GM23338 (cell line): ENCODE measurements at regions not wholly inside any gene's neighbourhood (a gene's known extent, or its start where the extent isn't known, plus 50 kb on each side); places are given as distances from the start of the nearest gene placed in this dataset.

Experiments
- CREB1 ChIP-seq: fragments of 250-450 bp; sonication (Bioruptor Pico); IDR thresholded peaks from 2 replicates; pipeline ENCODE4 v1.5.0; 2020; ENCODE audit warnings: low read depth, mild to moderate bottlenecking, moderate library complexity
- EZH2 ChIP-seq: fragments of 200-600 bp; sonication (generic); IDR thresholded peaks from one replicate; pipeline ENCODE4 v1.8.0; 2017; ENCODE audit warnings: antibody characterized with exemption, mild to moderate bottlenecking, low read depth; ENCODE audit not compliant: unreplicated experiment
- EZH2phosphoT487 ChIP-seq: fragments of 200-600 bp; sonication (generic); IDR thresholded peaks from one replicate; pipeline ENCODE4 v1.8.1; 2018; ENCODE audit warnings: antibody characterized with exemption; ENCODE audit not compliant: unreplicated experiment
- JUNB ChIP-seq: IDR thresholded peaks from one replicate; pipeline ENCODE4 v1.6.1; 2016; ENCODE audit warnings: antibody characterized with exemption; ENCODE audit not compliant: unreplicated experiment
- NANOG ChIP-seq: IDR thresholded peaks from 2 replicates; pipeline ENCODE4 v1.6.1; 2016; ENCODE audit warnings: antibody characterized with exemption, borderline replicate concordance
- POLR2AphosphoS5 ChIP-seq: IDR thresholded peaks from 2 replicates; pipeline ENCODE4 v1.6.1; 2016; ENCODE audit warnings: antibody characterized with exemption, low read depth
- STAT1 ChIP-seq: IDR thresholded peaks from one replicate; pipeline ENCODE4 v1.6.1; 2016; ENCODE audit warnings: antibody characterized with exemption; ENCODE audit not compliant: unreplicated experiment
- ZNF114 ChIP-seq: fragments of 250-450 bp; sonication (Bioruptor Pico); IDR thresholded peaks from 2 replicates; pipeline ENCODE4 v1.5.0; 2020; ENCODE audit warnings: mild to moderate bottlenecking, moderate library complexity
- ZNF462 ChIP-seq: fragments of 250-450 bp; sonication (Bioruptor Pico); IDR thresholded peaks from 2 replicates; pipeline ENCODE4 v1.5.0; 2020; ENCODE audit warnings: mild to moderate bottlenecking, moderate library complexity
- TF ChIP-seq, protein P1 (sequence below): IDR thresholded peaks from one replicate; pipeline ENCODE4 v1.6.1; 2018; ENCODE audit warnings: antibody characterized with exemption; ENCODE audit not compliant: unreplicated experiment
- TF ChIP-seq, protein P2 (sequence below), 2 experiments: fragments of 200-600 bp in 1 of 2; sonication (generic) in 1 of 2; conservative IDR thresholded peaks; 2 replicates each; pipeline versions ENCODE4 v1.5.1 to v1.6.1; 2016 to 2017; ENCODE audit warnings: antibody characterized with exemption in 2 of 2, low read depth in 2 of 2, mild to moderate bottlenecking in 2 of 2, moderate library complexity in 1 of 2

- TF ChIP-seq, protein P1, sequence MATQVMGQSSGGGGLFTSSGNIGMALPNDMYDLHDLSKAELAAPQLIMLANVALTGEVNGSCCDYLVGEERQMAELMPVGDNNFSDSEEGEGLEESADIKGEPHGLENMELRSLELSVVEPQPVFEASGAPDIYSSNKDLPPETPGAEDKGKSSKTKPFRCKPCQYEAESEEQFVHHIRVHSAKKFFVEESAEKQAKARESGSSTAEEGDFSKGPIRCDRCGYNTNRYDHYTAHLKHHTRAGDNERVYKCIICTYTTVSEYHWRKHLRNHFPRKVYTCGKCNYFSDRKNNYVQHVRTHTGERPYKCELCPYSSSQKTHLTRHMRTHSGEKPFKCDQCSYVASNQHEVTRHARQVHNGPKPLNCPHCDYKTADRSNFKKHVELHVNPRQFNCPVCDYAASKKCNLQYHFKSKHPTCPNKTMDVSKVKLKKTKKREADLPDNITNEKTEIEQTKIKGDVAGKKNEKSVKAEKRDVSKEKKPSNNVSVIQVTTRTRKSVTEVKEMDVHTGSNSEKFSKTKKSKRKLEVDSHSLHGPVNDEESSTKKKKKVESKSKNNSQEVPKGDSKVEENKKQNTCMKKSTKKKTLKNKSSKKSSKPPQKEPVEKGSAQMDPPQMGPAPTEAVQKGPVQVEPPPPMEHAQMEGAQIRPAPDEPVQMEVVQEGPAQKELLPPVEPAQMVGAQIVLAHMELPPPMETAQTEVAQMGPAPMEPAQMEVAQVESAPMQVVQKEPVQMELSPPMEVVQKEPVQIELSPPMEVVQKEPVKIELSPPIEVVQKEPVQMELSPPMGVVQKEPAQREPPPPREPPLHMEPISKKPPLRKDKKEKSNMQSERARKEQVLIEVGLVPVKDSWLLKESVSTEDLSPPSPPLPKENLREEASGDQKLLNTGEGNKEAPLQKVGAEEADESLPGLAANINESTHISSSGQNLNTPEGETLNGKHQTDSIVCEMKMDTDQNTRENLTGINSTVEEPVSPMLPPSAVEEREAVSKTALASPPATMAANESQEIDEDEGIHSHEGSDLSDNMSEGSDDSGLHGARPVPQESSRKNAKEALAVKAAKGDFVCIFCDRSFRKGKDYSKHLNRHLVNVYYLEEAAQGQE = no peak
- TF ChIP-seq, protein P2, sequence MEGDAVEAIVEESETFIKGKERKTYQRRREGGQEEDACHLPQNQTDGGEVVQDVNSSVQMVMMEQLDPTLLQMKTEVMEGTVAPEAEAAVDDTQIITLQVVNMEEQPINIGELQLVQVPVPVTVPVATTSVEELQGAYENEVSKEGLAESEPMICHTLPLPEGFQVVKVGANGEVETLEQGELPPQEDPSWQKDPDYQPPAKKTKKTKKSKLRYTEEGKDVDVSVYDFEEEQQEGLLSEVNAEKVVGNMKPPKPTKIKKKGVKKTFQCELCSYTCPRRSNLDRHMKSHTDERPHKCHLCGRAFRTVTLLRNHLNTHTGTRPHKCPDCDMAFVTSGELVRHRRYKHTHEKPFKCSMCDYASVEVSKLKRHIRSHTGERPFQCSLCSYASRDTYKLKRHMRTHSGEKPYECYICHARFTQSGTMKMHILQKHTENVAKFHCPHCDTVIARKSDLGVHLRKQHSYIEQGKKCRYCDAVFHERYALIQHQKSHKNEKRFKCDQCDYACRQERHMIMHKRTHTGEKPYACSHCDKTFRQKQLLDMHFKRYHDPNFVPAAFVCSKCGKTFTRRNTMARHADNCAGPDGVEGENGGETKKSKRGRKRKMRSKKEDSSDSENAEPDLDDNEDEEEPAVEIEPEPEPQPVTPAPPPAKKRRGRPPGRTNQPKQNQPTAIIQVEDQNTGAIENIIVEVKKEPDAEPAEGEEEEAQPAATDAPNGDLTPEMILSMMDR (conservative IDR thresholded peaks at IDR 0.05; ENCODE audit: low read depth in 2 of 2) = no peak
- no peak for TF ChIP-seq CREB1 (CRISPR knock-in tag)
- no peak for TF ChIP-seq POLR2AphosphoS5
- TF ChIP-seq EZH2phosphoT487 = no peak
- TF ChIP-seq ZNF462 (CRISPR knock-in tag) = no peak
- TF ChIP-seq EZH2 = no peak
- TF ChIP-seq ZNF114 = no peak
- no peak for TF ChIP-seq JUNB
- no peak for TF ChIP-seq STAT1
- no peak for TF ChIP-seq NANOG
Measured at GRCh38 chr1:164188497-164188896, 370.5 kb upstream of the PBX1 start.
